DOHH2 (cell line): ENCODE measurements at regions not wholly inside any gene's neighbourhood (a gene's known extent, or its start where the extent isn't known, plus 50 kb on each side); places are given as distances from the start of the nearest gene placed in this dataset.

Experiments used
- H3F3A ChIP-seq: fragments of 200-600 bp; sonication (generic), shearing (Covaris generic); 2 replicates; pipeline ENCODE4 v1.6.0; 2016; ENCODE audit warnings: antibody characterized with exemption, mild to moderate bottlenecking; ENCODE audit not compliant: control insufficient read depth, insufficient read depth
- H3K27ac ChIP-seq: fragments of 200-600 bp; sonication (generic); 2 replicates; pipeline ENCODE4 v1.5.1; 2014; ENCODE audit warnings: low read depth, mild to moderate bottlenecking, low read length, moderate library complexity
- H3K27me3 ChIP-seq: fragments of 200-600 bp; sonication (generic); 2 replicates; pipeline ENCODE4 v1.6.1; 2014; ENCODE audit warnings: mild to moderate bottlenecking, low read length, mixed read lengths; ENCODE audit not compliant: control insufficient read depth
- H3K36me3 ChIP-seq: fragments of 200-600 bp; sonication (generic); 2 replicates; pipeline ENCODE4 v1.6.1; 2014; ENCODE audit warnings: mild to moderate bottlenecking, low read length, moderate library complexity, mixed read lengths; ENCODE audit not compliant: control insufficient read depth
- H3K4me1 ChIP-seq: fragments of 200-600 bp; sonication (generic); 2 replicates; pipeline ENCODE4 v1.6.1; 2014; ENCODE audit warnings: mild to moderate bottlenecking, low read length, mixed read lengths; ENCODE audit not compliant: control insufficient read depth
- H3K4me2 ChIP-seq: fragments of 200-600 bp; sonication (generic); 2 replicates; pipeline ENCODE4 v1.6.0; 2014; ENCODE audit warnings: mild to moderate bottlenecking, low read length, moderate library complexity
- H3K4me3 ChIP-seq: fragments of 200-600 bp; sonication (generic); 2 replicates; pipeline ENCODE4 v1.5.1; 2014; ENCODE audit warnings: mild to moderate bottlenecking, low read length, mixed read lengths
- H3K79me2 ChIP-seq: fragments of 200-600 bp; sonication (generic); 2 replicates; pipeline ENCODE4 v1.6.1; 2014; ENCODE audit warnings: mild to moderate bottlenecking, low read length, mixed read lengths; ENCODE audit not compliant: control insufficient read depth
- H3K9me2 ChIP-seq: fragments of 200-600 bp; sonication (generic); replicated peaks from 2 replicates; pipeline ENCODE4 v1.6.1; 2014; ENCODE audit warnings: mild to moderate bottlenecking, low read length, mixed read lengths; ENCODE audit not compliant: control insufficient read depth
- H3K9me3 ChIP-seq: fragments of 200-600 bp; sonication (generic); 2 replicates; pipeline ENCODE4 v1.6.1; 2014; ENCODE audit warnings: antibody characterized with exemption, low read length, mixed read lengths; ENCODE audit not compliant: control insufficient read depth, insufficient read depth
- H4K20me1 ChIP-seq: fragments of 200-600 bp; sonication (generic); 2 replicates; pipeline ENCODE4 v1.6.0; 2014; ENCODE audit warnings: low read depth, mild to moderate bottlenecking, antibody characterized with exemption, low read length, moderate library complexity; ENCODE audit not compliant: control insufficient read depth, insufficient read depth
- CTCF ChIP-seq: fragments of 200-600 bp; sonication (generic); IDR thresholded peaks from one replicate; pipeline ENCODE4 v1.5.1; 2014; ENCODE audit warnings: antibody characterized with exemption, mild to moderate bottlenecking, low read depth, low read length; ENCODE audit not compliant: poor library complexity, severe bottlenecking
- EZH2phosphoT487 ChIP-seq: fragments of 200-600 bp; sonication (generic); IDR thresholded peaks from 2 replicates; pipeline ENCODE4 v1.6.1; 2017; ENCODE audit warnings: borderline replicate concordance, mild to moderate bottlenecking, antibody characterized with exemption, low read length, moderate library complexity, mixed read lengths

DNA sequence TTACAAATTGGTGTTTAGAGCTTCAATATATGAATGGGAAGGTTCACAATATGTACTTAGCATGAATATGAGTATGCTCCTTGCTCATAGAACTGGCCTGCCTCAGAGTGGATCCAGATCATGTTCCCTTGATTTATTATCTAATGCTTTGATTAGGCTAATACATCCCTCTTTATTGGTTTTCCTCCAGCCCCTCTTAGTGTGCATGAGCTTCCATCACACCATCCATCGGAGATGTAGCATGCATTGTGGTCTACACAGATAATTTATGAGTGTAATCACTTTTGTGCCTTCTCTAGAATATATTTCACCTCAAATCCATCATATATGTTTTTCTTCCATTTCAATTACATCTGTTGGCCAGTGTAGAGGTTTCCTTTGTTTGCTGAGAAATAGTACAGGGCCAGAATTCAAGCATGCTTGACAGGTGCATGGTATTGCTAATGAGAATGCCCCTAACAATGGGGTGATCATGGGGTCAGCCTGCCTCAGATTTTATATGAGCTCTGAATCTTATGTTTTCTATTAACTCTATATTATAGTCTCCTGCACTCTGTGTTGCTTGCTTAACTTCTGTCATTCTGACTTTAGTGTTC is 786.4 kb upstream of the ARPP21 start:
- Histone ChIP-seq H3K27ac (no peak overlapping the region), H3K36me3 (no peaks in the 10 kb centered on the region), H3K4me3 (no peak overlapping the region), H3K4me1 (no peaks in the 10 kb centered on the region), H3K27me3 (no peaks in the 10 kb centered on the region), H3K9me2 (no peaks in the 10 kb centered on the region), H3F3A (no peaks in the 10 kb centered on the region), H3K79me2 (no peaks in the 10 kb centered on the region), H3K4me2 (no peak overlapping the region), H4K20me1 (no peaks in the 10 kb centered on the region), H3K9me3 (no peaks in the 10 kb centered on the region)
- no peak for TF ChIP-seq EZH2phosphoT487
- TF ChIP-seq CTCF = no peak

GRCh38 chr3:34856081-34856947 is 783.0 kb upstream of the ARPP21 start:
- no peaks in the 10 kb centered on the region for H3F3A ChIP-seq
- no peaks in the 10 kb centered on the region for H3K9me2 ChIP-seq
- H3K27ac ChIP-seq = no peak overlapping the region
- no peak overlapping the region for H3K4me3 ChIP-seq
- H3K4me1 ChIP-seq = no peaks in the 10 kb centered on the region
- H3K27me3 ChIP-seq = no peaks in the 10 kb centered on the region
- no peaks in the 10 kb centered on the region for H3K9me3 ChIP-seq
- H3K79me2 ChIP-seq = no peaks in the 10 kb centered on the region
- H3K4me2 ChIP-seq = no peak overlapping the region
- no peak for TF ChIP-seq EZH2phosphoT487
- TF ChIP-seq CTCF = no peak
- no peaks in the 10 kb centered on the region for H3K36me3 ChIP-seq
- no peaks in the 10 kb centered on the region for H4K20me1 ChIP-seq

DNA sequence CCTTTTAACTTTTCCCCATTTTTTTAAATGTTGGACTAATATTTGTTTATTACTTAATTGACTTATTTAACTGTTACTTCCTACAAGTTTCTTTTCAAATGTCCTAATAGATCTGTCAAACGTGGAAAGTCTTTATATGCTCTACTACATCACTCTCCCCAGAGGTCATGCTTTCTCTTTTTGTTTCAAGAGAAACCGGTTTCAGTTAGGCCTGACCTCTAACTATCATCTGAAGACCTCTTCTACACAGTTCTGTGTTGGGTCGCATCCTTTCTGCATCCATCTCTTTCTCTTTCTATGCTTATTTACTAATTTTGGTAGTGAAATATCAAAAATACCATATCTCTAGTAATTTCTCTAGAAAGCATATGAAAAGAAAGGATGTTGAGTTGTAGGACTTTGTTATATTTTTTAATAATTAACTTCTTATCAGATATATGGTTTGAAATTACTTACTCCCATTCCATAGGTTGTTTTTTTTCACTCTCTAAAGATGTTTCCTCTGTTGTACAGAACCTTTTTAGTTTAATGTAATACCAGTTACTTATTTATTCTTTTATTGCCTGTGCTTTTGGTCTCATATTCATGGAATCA is 781.2 kb upstream of the ARPP21 start:
- Histone ChIP-seq H3K36me3 (no peaks in the 10 kb centered on the region), H3F3A (no peaks in the 10 kb centered on the region), H3K4me1 (no peaks in the 10 kb centered on the region), H3K4me2 (no peak overlapping the region), H3K27ac (no peak overlapping the region), H4K20me1 (no peaks in the 10 kb centered on the region), H3K4me3 (no peak overlapping the region), H3K79me2 (no peaks in the 10 kb centered on the region), H3K9me2 (no peaks in the 10 kb centered on the region), H3K9me3 (no peaks in the 10 kb centered on the region), H3K27me3 (no peaks in the 10 kb centered on the region)
- TF ChIP-seq CTCF (no peak), EZH2phosphoT487 (no peak)
